ENCODE measurements at regions not wholly inside any gene's neighbourhood (a gene's known extent, or its start where the extent isn't known, plus 50 kb on each side); places are given as distances from the start of the nearest gene placed in this dataset.

GRCh38 chr19:32150605-32151004 is 194.8 kb upstream of the ZNF507 start:
- TF ChIP-seq CTCF (conservative IDR thresholded peaks at IDR 0.05) = no peak
- TF ChIP-seq ZFX (IDR thresholded peaks at IDR 0.05) = no peak

Data from C4-2B (cell line).